Natural killer cell (primary cell): ENCODE measurements at regions not wholly inside any gene's neighbourhood (a gene's known extent, or its start where the extent isn't known, plus 50 kb on each side); places are given as distances from the start of the nearest gene placed in this dataset.
A peak's percentile ranks its signal among the peaks of the same experiment; 100 is the strongest.

Experiments used
- ATAC-seq, 3 donors: fragments of 150-1000 bp in 2 of 3; fragments of 200-7000 bp in 1 of 3; cut with Tn5 transposase; 1 replicate in 1 of 3; 2 replicates in 2 of 3; pipeline ENCODE4 v1.10.0; 2021; ENCODE audit warnings: mild to moderate bottlenecking in 2 of 3, moderate library complexity in 2 of 3
- DNase-seq, 2 donors: peaks; one replicate each; pipeline versions ENCODE4 v3.0.0 to v3.0.0-alpha.2; 2013 to 2021; ENCODE audit warnings: mixed read lengths in 1 of 2
- H3K27ac ChIP-seq: one replicate; pipeline ENCODE4 v1.5.1; 2013; ENCODE audit warnings: mild to moderate bottlenecking, low read length
- H3K27me3 ChIP-seq: one replicate; pipeline ENCODE4 v1.6.1; 2013; ENCODE audit warnings: low read length; ENCODE audit not compliant: control insufficient read depth, insufficient read depth
- H3K36me3 ChIP-seq: one replicate; pipeline ENCODE4 v1.6.1; 2013; ENCODE audit warnings: low read length; ENCODE audit not compliant: control insufficient read depth, insufficient read depth
- H3K4me1 ChIP-seq: one replicate; pipeline ENCODE4 v1.6.1; 2013; ENCODE audit warnings: low read length; ENCODE audit not compliant: control insufficient read depth, insufficient read depth
- H3K4me3 ChIP-seq: one replicate; pipeline ENCODE4 v1.5.1; 2013; ENCODE audit warnings: low read length
- H3K9me3 ChIP-seq: one replicate; pipeline ENCODE4 v1.6.1; 2013; ENCODE audit warnings: low read length; ENCODE audit not compliant: control insufficient read depth, insufficient read depth
- H3K27ac Mint-ChIP-seq, 2 donors: one replicate each; pipeline ENCODE4 v1.8.0; 2022; ENCODE audit warnings: mild to moderate bottlenecking in 2 of 2, mixed read lengths in 2 of 2, moderate library complexity in 1 of 2
- H3K27me3 Mint-ChIP-seq, 2 donors: one replicate each; pipeline ENCODE4 v1.8.0; 2022; ENCODE audit warnings: low read depth in 2 of 2, mixed read lengths in 2 of 2
- H3K36me3 Mint-ChIP-seq: one replicate; pipeline ENCODE4 v1.8.0; 2022; ENCODE audit warnings: mixed read lengths
- H3K4me1 Mint-ChIP-seq, 2 donors: one replicate each; pipeline ENCODE4 v1.8.0; 2022; ENCODE audit warnings: mixed read lengths in 2 of 2
- H3K4me3 Mint-ChIP-seq: one replicate; pipeline ENCODE4 v1.8.0; 2022; ENCODE audit warnings: mild to moderate bottlenecking, moderate library complexity, mixed read lengths
- H3K9me3 Mint-ChIP-seq, 2 donors: one replicate each; pipeline ENCODE4 v1.8.0; 2022; ENCODE audit warnings: mixed read lengths in 2 of 2
- WGBS: methylation state at CpG from one replicate; pipeline ENCODE4 v1.1.7; 2013; ENCODE audit warnings: missing lambda C conversion rate; ENCODE audit not compliant: insufficient coverage; 5-methylcytosine and 5-hydroxymethylcytosine counted together
- intact Hi-C: fragments of 100-400 bp; cut with micrococcal nuclease; formaldehyde crosslinking; loops from one replicate; pipeline ENCODE4 v1.14.2; 2022
- TF ChIP-seq, protein P1 (sequence below): fragments of 200-600 bp; IDR thresholded peaks from one replicate; pipeline ENCODE4 v1.8.0; 2022; ENCODE audit warnings: antibody characterized with exemption

DNA sequence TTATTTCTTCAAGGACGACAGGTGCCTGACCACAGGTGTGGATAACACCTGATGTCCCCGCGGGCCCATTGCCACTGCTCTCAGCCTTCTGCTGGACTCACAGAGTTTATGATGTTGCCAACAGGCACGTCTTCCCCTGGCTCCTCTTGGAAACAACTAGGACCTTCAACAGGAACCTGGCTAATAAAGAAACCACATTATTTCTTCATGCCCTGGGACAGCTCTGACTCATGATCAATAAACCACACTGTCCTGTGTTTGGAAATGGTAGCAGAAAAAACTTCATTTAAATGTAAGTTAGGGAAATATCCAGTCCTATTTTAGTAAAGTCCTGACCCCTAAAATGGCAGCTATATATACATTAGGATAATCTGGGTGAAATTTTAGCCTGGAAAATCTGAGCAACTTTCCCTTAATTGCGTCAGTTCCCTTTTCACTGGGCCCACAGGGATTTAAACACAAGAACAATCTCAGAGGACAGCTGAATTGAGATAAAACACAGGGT lies 158.9 kb downstream of the VAPA start:
- H3K27me3 Mint-ChIP-seq = peaks cover 0 to 3% of the 10 kb centered on the region in 2 donors
- no peaks in the 10 kb centered on the region for H3K9me3 Mint-ChIP-seq
- no peaks in the 10 kb centered on the region for H3K4me1 Mint-ChIP-seq
- Histone ChIP-seq H3K4me3 (no peak overlapping the region), H3K4me1 (no peaks in the 10 kb centered on the region), H3K27ac (no peak overlapping the region), H3K9me3 (no peaks in the 10 kb centered on the region), H3K36me3 (no peaks in the 10 kb centered on the region), H3K27me3 (no peaks in the 10 kb centered on the region)
- TF ChIP-seq, protein P1, sequence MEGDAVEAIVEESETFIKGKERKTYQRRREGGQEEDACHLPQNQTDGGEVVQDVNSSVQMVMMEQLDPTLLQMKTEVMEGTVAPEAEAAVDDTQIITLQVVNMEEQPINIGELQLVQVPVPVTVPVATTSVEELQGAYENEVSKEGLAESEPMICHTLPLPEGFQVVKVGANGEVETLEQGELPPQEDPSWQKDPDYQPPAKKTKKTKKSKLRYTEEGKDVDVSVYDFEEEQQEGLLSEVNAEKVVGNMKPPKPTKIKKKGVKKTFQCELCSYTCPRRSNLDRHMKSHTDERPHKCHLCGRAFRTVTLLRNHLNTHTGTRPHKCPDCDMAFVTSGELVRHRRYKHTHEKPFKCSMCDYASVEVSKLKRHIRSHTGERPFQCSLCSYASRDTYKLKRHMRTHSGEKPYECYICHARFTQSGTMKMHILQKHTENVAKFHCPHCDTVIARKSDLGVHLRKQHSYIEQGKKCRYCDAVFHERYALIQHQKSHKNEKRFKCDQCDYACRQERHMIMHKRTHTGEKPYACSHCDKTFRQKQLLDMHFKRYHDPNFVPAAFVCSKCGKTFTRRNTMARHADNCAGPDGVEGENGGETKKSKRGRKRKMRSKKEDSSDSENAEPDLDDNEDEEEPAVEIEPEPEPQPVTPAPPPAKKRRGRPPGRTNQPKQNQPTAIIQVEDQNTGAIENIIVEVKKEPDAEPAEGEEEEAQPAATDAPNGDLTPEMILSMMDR = no peak
- no peak for DNase-seq
- no peak overlapping the region for H3K27ac Mint-ChIP-seq
- H3K36me3 Mint-ChIP-seq = no peaks in the 10 kb centered on the region
- intact Hi-C loops = no loop called here
- ATAC-seq = no peak
- no peak overlapping the region for H3K4me3 Mint-ChIP-seq
- 79% methylated on average over 5 of the region's 5 CpGs for WGBS

DNA sequence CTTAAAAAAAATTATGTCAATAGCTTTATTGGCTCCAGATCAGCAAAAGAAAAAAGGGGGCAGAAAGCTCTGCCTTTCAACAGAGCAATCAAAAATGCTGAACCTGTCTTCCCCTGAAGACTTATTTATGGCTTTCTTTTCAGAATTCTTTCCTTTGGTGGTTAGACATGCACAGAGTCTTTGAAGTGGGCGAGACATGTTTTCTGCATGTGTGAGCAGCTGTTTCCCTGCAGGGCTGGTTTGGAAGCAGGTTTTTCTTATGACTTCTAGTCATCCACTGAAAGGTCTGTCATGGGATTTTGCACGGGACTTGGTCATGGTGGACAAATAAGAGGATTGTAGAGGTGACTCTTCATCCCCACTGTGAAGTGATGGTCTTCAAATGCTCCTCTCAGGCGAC lies 160.3 kb downstream of the VAPA start:
- no peaks in the 10 kb centered on the region for H3K4me1 Mint-ChIP-seq
- Histone ChIP-seq H3K4me1 (no peaks in the 10 kb centered on the region), H3K36me3 (no peaks in the 10 kb centered on the region), H3K27ac (no peak overlapping the region), H3K4me3 (no peak overlapping the region), H3K27me3 (no peaks in the 10 kb centered on the region), H3K9me3 (no peaks in the 10 kb centered on the region)
- TF ChIP-seq, protein P1 = no peak
- no peaks in the 10 kb centered on the region for H3K36me3 Mint-ChIP-seq
- 28% methylated on average over 3 of the region's 3 CpGs for WGBS
- no peaks in the 10 kb centered on the region for H3K9me3 Mint-ChIP-seq
- ATAC-seq (no peak), DNase-seq (peak in 1 of 2 donors; percentile 11)
- intact Hi-C loops = no loop called here
- no peak overlapping the region for H3K27ac Mint-ChIP-seq
- no peaks in the 10 kb centered on the region for H3K27me3 Mint-ChIP-seq
- no peak overlapping the region for H3K4me3 Mint-ChIP-seq

GRCh38 chr18:10074728-10075127 lies 160.9 kb downstream of the VAPA start:
- no peaks in the 10 kb centered on the region for H3K27me3 Mint-ChIP-seq
- DNase-seq = no peak

More at GRCh38 chr18:10074728-10075127, 160.9 kb downstream of the VAPA start:
- ATAC-seq = no peak
- H3K27ac ChIP-seq = no peak overlapping the region
- TF ChIP-seq, protein P1 = no peak
- H3K36me3 ChIP-seq = no peaks in the 10 kb centered on the region
- no peak overlapping the region for H3K4me3 ChIP-seq
- no peaks in the 10 kb centered on the region for H3K4me1 ChIP-seq
- WGBS = 81% methylated on average over 9 of the region's 9 CpGs
- H3K27me3 ChIP-seq = no peaks in the 10 kb centered on the region
- Mint-ChIP-seq H3K9me3 (no peaks in the 10 kb centered on the region), H3K36me3 (no peaks in the 10 kb centered on the region), H3K27ac (no peak overlapping the region), H3K4me1 (no peaks in the 10 kb centered on the region), H3K4me3 (no peak overlapping the region)
- no peaks in the 10 kb centered on the region for H3K9me3 ChIP-seq
- intact Hi-C loops = no loop called here
